A549 (cell line): ENCODE measurements at regions not wholly inside any gene's neighbourhood (a gene's known extent, or its start where the extent isn't known, plus 50 kb on each side); places are given as distances from the start of the nearest gene placed in this dataset.

Experiments used
- ATAC-seq, 2 experiments: fragments of 200-7000 bp in 1 of 2; fragments of >200 bp in 1 of 2; cut with Nextera tagmentation in 1 of 2; cut with Tn5 transposase in 1 of 2; 3 replicates each; pipeline versions ENCODE4 v1.8.0 to v1.9.1; 2018 to 2020; ENCODE audit warnings: mild to moderate bottlenecking in 1 of 2, moderate library complexity in 1 of 2
- CTCF ChIA-PET: fragments of 300-600 bp; sonication (Branson Sonifier 250); formaldehyde crosslinking; extraction: SDS; loops from one replicate; lab custom pipeline; 2021; ENCODE audit warnings: antibody characterized with exemption, inconsistent platforms; lab: Yijun Ruan, JAX
- POLR2A ChIA-PET: fragments of 350-600 bp; formaldehyde crosslinking; extraction: SDS; loops from one replicate; lab custom pipeline; 2021; ENCODE audit warnings: antibody characterized with exemption, inconsistent platforms; lab: Yijun Ruan, JAX
- DNase-seq, 2 experiments: peaks; one replicate each; pipeline versions ENCODE4 v3.0.0 to v3.0.0-alpha.2; 2011 to 2016; ENCODE audit warnings: low read depth in 1 of 2, low spot score in 1 of 2
- FAIRE-seq: peaks from 2 replicates; lab custom pipeline; 2011; peaks lifted over from hg19 to GRCh38; lab: Jason Lieb, UNC
- H3K27ac ChIP-seq, 2 experiments: fragments of >200 bp; sonication (Bioruptor Twin); formaldehyde crosslinking; 3 replicates each; pipeline ENCODE4 v1.5.1; 2016 to 2017
- H3K4me1 ChIP-seq: fragments of >200 bp; sonication (Bioruptor Twin); formaldehyde crosslinking; 3 replicates; pipeline ENCODE4 v1.6.1; 2016
- H3K4me2 ChIP-seq: fragments of >200 bp; sonication (Bioruptor Twin); formaldehyde crosslinking; 3 replicates; pipeline ENCODE4 v1.6.1; 2016
- H3K4me3 ChIP-seq: fragments of >200 bp; sonication (Bioruptor Twin); formaldehyde crosslinking; 3 replicates; pipeline ENCODE4 v1.5.1; 2016
- H3K9me3 ChIP-seq: fragments of >200 bp; sonication (Bioruptor Twin); formaldehyde crosslinking; 3 replicates; pipeline ENCODE4 v1.6.1; 2016
- CBX2 ChIP-seq: fragments of 200-600 bp; sonication (generic); IDR thresholded peaks from 2 replicates; pipeline ENCODE4 v1.6.1; 2016; ENCODE audit warnings: low read depth, mild to moderate bottlenecking, borderline replicate concordance
- CEBPB ChIP-seq, 2 experiments: fragments of >200 bp in 1 of 2; sonication (Bioruptor Twin) in 1 of 2; formaldehyde crosslinking in 1 of 2; IDR thresholded peaks; 2 replicates each; pipeline ENCODE4 v1.6.1; 2012 to 2016
- CHD2 ChIP-seq: fragments of 150-350 bp; IDR thresholded peaks from 2 replicates; pipeline ENCODE4 v1.6.1; 2014; ENCODE audit warnings: low read length; ENCODE audit not compliant: partially characterized antibody
- CHD4 ChIP-seq: fragments of 200-600 bp; sonication (generic); IDR thresholded peaks from 2 replicates; pipeline ENCODE4 v1.6.1; 2016; ENCODE audit warnings: antibody characterized with exemption, mild to moderate bottlenecking, borderline replicate concordance
- EHMT2 ChIP-seq: fragments of 200-600 bp; sonication (generic); IDR thresholded peaks from 2 replicates; pipeline ENCODE4 v1.6.1; 2016; ENCODE audit warnings: antibody characterized with exemption, low read depth, mild to moderate bottlenecking, moderate library complexity
- ESRRA ChIP-seq: fragments of 150-350 bp; IDR thresholded peaks from 2 replicates; pipeline ENCODE4 v1.6.1; 2014; ENCODE audit warnings: mild to moderate bottlenecking, low read length, borderline replicate concordance
- FOSL2 ChIP-seq, 2 experiments: fragments of 450-650 bp in 1 of 2; fragments of >200 bp in 1 of 2; sonication (Bioruptor Twin) in 1 of 2; formaldehyde crosslinking; IDR thresholded peaks; 2 replicates each; pipeline versions ENCODE4 v1.5.0 to v1.6.1; 2016 to 2020; ENCODE audit warnings: mild to moderate bottlenecking in 1 of 2, moderate library complexity in 1 of 2
- FOXS1 ChIP-seq: fragments of 250-450 bp; sonication (Bioruptor Pico); IDR thresholded peaks from 2 replicates; pipeline ENCODE4 v1.5.0; 2020; ENCODE audit warnings: mild to moderate bottlenecking, moderate library complexity
- GATA3 ChIP-seq: IDR thresholded peaks from 2 replicates; pipeline ENCODE4 v1.6.1; 2012; ENCODE audit warnings: borderline replicate concordance
- HEYL ChIP-seq: fragments of 250-450 bp; sonication (Bioruptor Pico); IDR thresholded peaks from 2 replicates; pipeline ENCODE4 v1.8.0; 2021; ENCODE audit warnings: mild to moderate bottlenecking, moderate library complexity
- HOXA7 ChIP-seq: fragments of 250-450 bp; sonication (Bioruptor Pico); IDR thresholded peaks from 2 replicates; pipeline ENCODE4 v1.5.0; 2020; ENCODE audit warnings: mild to moderate bottlenecking, moderate library complexity
- KDM5A ChIP-seq: fragments of 200-600 bp; sonication (generic); IDR thresholded peaks from 2 replicates; pipeline ENCODE4 v1.6.1; 2016; ENCODE audit warnings: antibody characterized with exemption, mild to moderate bottlenecking
- MYC ChIP-seq: IDR thresholded peaks from 2 replicates; pipeline ENCODE4 v1.6.1; 2012; ENCODE audit warnings: mild to moderate bottlenecking, inconsistent platforms, low read length, improper control_type of control experiment, borderline replicate concordance
- NFE2L2 ChIP-seq: fragments of 150-350 bp; conservative IDR thresholded peaks from 2 replicates; pipeline ENCODE4 v1.6.1; 2014; ENCODE audit warnings: low read length
- NR3C1 ChIP-seq: fragments of >200 bp; sonication (Bioruptor Twin); formaldehyde crosslinking; IDR thresholded peaks from 3 replicates; pipeline ENCODE4 v1.6.1; 2017
- POLR2A ChIP-seq: IDR thresholded peaks from 2 replicates; pipeline ENCODE4 v1.6.1; 2012; ENCODE audit warnings: mild to moderate bottlenecking, low read length
- POLR2AphosphoS2 ChIP-seq: conservative IDR thresholded peaks from 2 replicates; pipeline ENCODE4 v1.6.1; 2012; ENCODE audit warnings: low read length, improper control_type of control experiment, inconsistent platforms
- RAD21 ChIP-seq, 2 experiments: fragments of >200 bp in 1 of 2; sonication (Bioruptor Twin) in 1 of 2; formaldehyde crosslinking in 1 of 2; IDR thresholded peaks in 1 of 2; conservative IDR thresholded peaks in 1 of 2; 2 replicates in 1 of 2; 3 replicates in 1 of 2; pipeline ENCODE4 v1.6.1; 2012 to 2018; ENCODE audit warnings: inconsistent platforms in 1 of 2
- RFX5 ChIP-seq: fragments of 450-650 bp; IDR thresholded peaks from 2 replicates; pipeline ENCODE4 v1.7.1; 2014; ENCODE audit warnings: antibody characterized with exemption, mild to moderate bottlenecking, moderate library complexity
- SMC3 ChIP-seq: fragments of >200 bp; sonication (Bioruptor Twin); formaldehyde crosslinking; IDR thresholded peaks from 3 replicates; pipeline ENCODE4 v1.6.1; 2018; ENCODE audit warnings: inconsistent platforms
- TP53 ChIP-seq: fragments of 250-450 bp; sonication (Bioruptor Pico); IDR thresholded peaks from 2 replicates; pipeline ENCODE4 v1.5.0; 2021; ENCODE audit warnings: mild to moderate bottlenecking, moderate library complexity
- ZFP36 ChIP-seq: fragments of 450-650 bp; IDR thresholded peaks from 2 replicates; pipeline ENCODE4 v1.6.1; 2014; ENCODE audit warnings: borderline replicate concordance; ENCODE audit not compliant: partially characterized antibody
- ZNF302 ChIP-seq: fragments of 250-450 bp; sonication (Bioruptor Pico); IDR thresholded peaks from 2 replicates; pipeline ENCODE4 v1.9.0; 2021; ENCODE audit warnings: inconsistent platforms, mild to moderate bottlenecking, moderate library complexity
- WGBS: methylation state at CpG from one replicate; pipeline ENCODE4 v1.1.6; 2017; ENCODE audit errors: missing lambda C conversion rate; 5-methylcytosine and 5-hydroxymethylcytosine counted together
- TF ChIP-seq, protein P1 (sequence below): fragments of >200 bp; sonication (Bioruptor Twin); formaldehyde crosslinking; IDR thresholded peaks from 2 replicates; pipeline ENCODE4 v1.6.1; 2016
- TF ChIP-seq, protein P2 (sequence below): IDR thresholded peaks from 2 replicates; pipeline ENCODE4 v1.6.1; 2012
- TF ChIP-seq, protein P3 (sequence below): fragments of 450-650 bp; IDR thresholded peaks from 2 replicates; pipeline ENCODE4 v1.6.1; 2014; ENCODE audit warnings: antibody characterized with exemption
- TF ChIP-seq, protein P4 (sequence below): IDR thresholded peaks from 2 replicates; pipeline ENCODE4 v1.6.1; 2012

DNA sequence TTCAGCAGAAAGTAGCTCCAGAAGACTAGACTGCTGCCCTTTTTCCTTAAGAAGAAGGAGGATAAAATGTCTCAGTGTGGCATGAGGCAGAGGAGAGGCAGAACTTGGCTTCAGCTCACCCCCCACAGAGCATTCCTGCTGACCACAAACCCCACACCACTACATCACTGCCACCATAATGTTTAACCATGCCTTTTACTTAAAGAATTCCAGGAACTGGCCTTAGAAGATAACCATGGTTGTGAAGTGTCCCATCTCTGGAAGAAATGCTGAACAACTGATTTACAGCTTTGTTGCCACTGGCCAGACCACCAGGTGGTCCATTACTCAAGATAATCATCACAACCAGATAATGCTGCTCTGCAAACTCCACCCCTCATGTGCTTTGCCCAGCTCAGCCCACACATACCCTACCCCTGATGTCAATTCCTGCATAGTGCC is 154.1 kb downstream of the CD24 start (continued):
- TF ChIP-seq, protein P1, sequence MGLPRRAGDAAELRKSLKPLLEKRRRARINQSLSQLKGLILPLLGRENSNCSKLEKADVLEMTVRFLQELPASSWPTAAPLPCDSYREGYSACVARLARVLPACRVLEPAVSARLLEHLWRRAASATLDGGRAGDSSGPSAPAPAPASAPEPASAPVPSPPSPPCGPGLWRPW: no peak
- TF ChIP-seq EHMT2 (no peak), CBX2 (no peak), FOSL2 (IDR thresholded peaks at IDR 0.05) (no peak), FOSL2 (CRISPR knock-in tag; IDR thresholded peaks at IDR 0.05) (no peak), CEBPB (IDR thresholded peaks at IDR 0.05) (no peak), SMC3 (peak; percentile 6; the same call in 1 of the 3 replicates), TP53 (CRISPR knock-in tag) (no peak), ESRRA (no peak), CHD2 (no peak), RAD21 (conservative IDR thresholded peaks at IDR 0.05 in 1 of 2, IDR thresholded peaks at IDR 0.05 in 1 of 2) (peak in 1 of 2 experiments; percentile 3; a peak in 1 of 5 replicates), CHD4 (no peak), RFX5 (no peak), HOXA7 (CRISPR knock-in tag) (no peak), POLR2A (no peak), POLR2AphosphoS2 (no peak), HEYL (no peak), NFE2L2 (no peak), KDM5A (no peak), FOXS1 (CRISPR knock-in tag) (no peak), ZFP36 (no peak), ZNF302 (no peak), GATA3 (peak; percentile 50; the same call in 1 of the 2 replicates), NR3C1 (no peak)
- TF ChIP-seq, protein P2, sequence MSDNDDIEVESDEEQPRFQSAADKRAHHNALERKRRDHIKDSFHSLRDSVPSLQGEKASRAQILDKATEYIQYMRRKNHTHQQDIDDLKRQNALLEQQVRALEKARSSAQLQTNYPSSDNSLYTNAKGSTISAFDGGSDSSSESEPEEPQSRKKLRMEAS: no peak; the same call in 1 of the 2 replicates
- TF ChIP-seq, protein P3, sequence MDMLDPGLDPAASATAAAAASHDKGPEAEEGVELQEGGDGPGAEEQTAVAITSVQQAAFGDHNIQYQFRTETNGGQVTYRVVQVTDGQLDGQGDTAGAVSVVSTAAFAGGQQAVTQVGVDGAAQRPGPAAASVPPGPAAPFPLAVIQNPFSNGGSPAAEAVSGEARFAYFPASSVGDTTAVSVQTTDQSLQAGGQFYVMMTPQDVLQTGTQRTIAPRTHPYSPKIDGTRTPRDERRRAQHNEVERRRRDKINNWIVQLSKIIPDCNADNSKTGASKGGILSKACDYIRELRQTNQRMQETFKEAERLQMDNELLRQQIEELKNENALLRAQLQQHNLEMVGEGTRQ: no peak
- TF ChIP-seq, protein P4, sequence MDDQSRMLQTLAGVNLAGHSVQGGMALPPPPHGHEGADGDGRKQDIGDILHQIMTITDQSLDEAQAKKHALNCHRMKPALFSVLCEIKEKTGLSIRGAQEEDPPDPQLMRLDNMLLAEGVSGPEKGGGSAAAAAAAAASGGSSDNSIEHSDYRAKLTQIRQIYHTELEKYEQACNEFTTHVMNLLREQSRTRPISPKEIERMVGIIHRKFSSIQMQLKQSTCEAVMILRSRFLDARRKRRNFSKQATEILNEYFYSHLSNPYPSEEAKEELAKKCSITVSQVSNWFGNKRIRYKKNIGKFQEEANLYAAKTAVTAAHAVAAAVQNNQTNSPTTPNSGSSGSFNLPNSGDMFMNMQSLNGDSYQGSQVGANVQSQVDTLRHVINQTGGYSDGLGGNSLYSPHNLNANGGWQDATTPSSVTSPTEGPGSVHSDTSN: no peak

DNA sequence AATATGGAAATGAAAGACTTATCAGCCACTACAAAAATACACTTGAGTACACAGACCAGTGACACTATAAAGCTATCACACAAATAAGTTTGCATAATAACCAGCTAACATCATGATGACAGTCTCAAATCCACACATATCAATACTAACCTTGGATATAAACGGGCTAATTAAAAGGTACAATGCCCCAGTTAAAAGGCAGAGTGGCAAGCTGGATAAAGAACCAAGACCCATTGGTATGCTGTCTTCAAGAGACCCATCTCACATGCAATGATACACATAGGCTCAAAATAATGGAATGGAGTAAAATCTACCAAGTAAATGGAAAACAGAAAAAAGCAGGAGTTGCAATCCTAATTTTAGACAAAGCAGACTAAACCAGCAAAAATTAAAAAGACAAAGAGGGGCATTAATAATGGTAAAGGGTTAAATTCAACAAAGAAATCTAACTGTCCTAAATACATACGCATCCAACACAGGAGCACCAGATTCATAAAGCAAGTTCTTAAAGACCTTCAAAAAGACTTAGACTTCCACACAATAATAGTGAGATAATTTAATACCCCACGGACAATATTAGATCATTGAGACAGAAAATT is 163.3 kb downstream of the CD24 start:
- CTCF ChIA-PET: no interaction called here
- no peaks in the 10 kb centered on the region for H3K4me1 ChIP-seq
- ATAC-seq: no peak

More for the DNA sequence above, 163.3 kb downstream of the CD24 start:
- FAIRE-seq (no peak), DNase-seq (no peak)
- no peak overlapping the region for H3K4me2 ChIP-seq
- peaks cover 8% of the 10 kb centered on the region for H3K9me3 ChIP-seq
- TF ChIP-seq MYC: no peak
- TF ChIP-seq, protein P4: no peak
- TF ChIP-seq, protein P1: no peak
- TF ChIP-seq CHD4: no peak
- TF ChIP-seq CBX2: no peak
- WGBS: 40% methylated on average over 3 of the region's 3 CpGs
- H3K4me3 ChIP-seq: no peak overlapping the region
- H3K27ac ChIP-seq: no peak overlapping the region
- POLR2A ChIA-PET: no interaction called here
